ENCODE measurements at regions not wholly inside any gene's neighbourhood (a gene's known extent, or its start where the extent isn't known, plus 50 kb on each side); places are given as distances from the start of the nearest gene placed in this dataset.

DNA sequence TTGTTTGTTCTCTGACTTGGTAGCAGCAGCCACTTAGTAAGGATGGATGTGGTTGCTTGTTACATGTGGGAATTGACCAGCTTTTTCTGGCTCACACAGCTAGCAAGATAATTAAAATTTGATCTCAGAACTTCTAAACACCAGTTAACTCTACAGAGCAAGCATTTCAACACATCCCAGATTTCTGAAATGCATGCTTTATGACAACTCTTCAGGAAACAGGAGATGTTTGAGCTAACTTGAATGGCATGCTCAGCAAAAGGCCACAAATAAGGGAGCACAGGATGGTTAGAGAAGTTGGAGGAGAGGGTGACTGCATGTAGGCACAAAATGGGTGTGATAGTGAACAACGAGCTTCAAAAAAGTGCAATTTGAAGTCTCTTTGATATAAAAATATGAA is 167.1 kb upstream of the SPRY2 start:
- no peak for DNase-seq

DNA sequence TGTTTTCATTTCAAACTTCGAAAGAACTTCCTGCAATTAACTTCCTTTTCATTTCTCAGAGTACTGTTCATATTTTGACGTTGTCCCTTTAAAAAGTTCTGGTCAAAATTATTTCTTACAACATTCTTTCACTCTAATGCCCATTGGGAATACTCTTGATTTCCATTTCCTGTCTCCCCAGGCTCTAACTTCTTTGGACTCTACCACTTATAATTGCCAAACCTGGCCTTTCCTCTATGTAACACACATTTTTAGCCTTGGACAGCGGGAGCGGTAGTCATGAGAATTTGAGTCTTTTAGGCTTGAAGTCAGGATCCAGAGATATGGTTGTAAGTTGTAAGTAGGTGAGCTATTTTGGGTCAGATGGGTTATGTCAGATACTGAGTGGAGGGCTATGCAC is 163.5 kb upstream of the SPRY2 start:
- DNase-seq: no peak

DNA sequence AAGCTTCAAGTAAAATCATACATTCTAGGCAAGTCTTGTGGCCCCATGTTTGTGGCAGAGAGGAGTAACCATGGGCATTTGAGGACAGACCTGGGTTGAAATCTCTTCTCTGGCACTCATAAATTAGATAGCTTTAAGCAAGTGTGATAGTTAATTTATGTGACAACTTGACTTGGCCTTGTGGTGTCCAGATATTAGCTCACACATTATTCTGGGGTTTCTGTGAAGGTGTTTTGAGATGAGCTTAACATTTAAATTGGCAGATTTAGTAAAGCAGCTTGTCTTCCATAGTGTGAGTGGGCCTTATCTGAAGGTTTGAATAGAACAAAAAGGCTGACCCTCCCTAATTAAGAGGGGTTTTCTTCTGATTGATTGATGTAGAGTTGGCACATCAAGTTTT is 161.4 kb upstream of the SPRY2 start:
- no peak for DNase-seq

DNA sequence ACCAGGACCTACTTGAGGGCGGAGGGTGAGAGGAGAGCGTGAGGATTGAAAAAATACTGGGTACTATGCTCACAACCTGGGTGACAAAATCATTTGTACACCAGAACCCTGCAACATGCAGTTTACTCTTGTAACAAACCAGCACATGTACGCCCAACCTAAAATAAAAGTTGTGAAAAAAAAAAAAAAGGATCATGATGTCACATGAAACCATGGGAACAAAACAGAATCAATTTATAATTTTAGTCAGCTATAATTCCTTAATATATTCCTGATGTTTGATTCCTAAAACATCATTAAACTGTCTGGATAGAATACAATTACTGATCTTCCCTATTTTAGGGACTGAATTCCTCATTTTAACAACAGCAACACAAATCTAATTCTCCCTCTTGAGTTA is 160.6 kb upstream of the SPRY2 start:
- DNase-seq: no peak

DNA sequence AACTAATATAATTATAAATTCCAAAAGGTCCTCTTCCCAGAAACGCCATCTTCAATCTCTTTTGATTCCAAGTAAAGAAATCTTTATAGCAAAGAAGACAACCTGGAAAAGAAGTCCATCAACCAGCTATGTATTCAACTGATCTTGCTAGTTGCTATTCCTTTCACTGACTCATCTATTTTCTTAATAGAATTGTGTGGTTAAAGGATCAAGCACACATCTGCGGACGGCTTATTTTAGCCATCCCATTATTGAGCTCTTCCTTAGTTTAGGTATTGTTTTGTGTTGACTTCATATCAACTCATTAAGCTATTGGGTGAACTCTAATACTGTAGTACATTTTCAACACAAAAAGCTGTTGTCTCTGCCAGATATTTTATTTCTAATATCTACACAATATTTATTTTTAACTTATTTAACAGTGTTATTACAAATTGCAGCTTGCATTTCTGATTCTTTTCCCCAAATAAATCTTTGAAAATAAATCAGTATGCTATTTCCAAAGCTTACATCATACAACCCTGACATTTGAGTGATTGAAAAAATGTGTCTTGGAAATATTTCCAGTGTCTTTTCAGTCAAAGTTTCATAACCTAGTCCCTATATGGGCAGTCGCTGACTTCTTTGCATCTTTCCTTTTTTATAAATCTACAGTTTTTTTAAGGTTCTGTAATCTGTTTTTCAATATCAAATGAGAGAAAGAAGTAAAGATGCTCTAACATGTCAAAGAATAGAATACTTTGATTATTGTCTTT is 158.8 kb upstream of the SPRY2 start:
- no peak for DNase-seq

DNA sequence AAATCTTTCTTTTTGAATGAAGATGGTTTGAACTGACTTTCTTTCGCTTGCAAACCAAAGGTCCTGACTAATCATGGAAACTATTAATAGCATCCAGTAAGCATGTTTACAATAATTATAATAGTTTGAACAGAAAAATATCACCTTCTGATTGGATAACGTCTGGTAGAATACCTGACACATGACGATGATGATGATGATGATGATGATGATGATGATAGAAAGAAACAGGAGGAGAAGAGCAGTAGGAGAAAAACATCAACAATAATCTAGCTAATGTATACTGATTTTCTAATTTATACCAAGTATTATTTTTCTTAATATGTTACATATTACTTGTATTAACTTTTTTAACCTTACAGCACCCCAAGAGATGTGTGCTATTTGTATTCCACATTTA is 157.5 kb upstream of the SPRY2 start:
- no peak for DNase-seq

DNA sequence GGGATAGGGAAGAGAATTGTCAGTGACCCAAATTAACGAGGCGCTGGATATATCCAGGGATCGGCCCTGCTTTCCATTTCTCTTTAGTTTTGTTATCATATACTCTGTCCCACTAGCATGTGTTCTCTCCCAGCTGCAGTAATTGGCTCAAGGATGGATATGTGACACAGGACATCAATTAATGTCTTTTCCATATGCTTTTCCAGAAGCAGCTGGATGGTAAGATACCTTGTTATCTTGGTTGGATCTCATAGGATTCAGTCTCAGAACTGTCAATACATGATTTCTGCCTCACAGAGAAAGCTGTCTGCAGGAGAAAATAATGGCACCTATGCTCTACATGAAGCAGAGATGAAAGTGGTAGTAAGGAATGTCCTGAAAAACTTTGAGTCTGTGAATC is 157.1 kb upstream of the SPRY2 start:
- DNase-seq: no peak

DNA sequence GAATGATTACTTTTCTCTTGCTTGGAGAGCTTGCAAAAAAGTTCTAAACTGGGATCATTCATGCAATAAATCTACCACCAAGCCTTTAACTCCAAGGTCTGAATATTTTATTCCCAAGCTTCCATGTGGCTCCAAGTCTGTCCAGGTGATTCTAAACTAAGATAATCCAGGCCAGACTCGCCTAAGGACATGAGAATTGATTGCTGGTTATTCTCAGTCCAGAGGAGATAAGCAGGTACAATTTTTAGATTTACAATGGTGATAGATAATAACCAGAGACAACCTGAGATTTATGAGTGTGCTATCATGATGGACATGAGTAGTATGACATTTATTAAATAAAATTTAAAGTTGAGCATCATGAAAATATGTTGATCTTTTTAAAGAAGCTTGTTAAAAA is 156.5 kb upstream of the SPRY2 start:
- no peak for DNase-seq

DNA sequence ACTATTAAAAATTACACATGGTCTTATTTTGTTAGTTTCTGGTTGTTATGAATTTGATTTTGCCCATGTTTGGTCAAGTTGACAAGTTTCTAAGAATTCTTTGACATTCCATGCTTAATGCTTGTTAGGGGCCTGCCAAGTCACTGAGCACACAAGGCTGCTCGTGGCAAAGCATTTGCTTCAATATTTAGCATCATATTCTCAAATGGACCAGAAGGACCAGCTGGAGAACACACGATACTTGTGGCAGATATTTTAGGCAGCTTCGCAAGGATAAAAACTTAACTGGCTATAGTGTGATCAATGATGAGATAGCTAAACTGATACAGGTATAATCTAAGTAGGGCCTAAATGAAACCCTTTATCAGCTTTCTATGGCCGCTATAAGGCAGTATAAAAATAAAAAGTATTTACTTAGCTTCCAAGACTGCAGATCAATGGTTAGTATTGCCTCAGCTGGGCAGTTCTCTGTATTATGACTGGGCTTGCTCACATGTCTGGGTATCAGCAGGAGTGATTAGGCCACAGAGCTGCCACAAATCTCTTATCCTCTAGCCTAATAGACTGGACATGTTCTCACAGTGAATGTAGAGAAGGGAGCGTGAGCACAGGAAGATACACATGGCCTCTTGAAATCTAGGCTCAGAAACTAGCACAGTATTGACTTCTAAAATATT is 155.9 kb upstream of the SPRY2 start:
- DNase-seq: no peak

DNA sequence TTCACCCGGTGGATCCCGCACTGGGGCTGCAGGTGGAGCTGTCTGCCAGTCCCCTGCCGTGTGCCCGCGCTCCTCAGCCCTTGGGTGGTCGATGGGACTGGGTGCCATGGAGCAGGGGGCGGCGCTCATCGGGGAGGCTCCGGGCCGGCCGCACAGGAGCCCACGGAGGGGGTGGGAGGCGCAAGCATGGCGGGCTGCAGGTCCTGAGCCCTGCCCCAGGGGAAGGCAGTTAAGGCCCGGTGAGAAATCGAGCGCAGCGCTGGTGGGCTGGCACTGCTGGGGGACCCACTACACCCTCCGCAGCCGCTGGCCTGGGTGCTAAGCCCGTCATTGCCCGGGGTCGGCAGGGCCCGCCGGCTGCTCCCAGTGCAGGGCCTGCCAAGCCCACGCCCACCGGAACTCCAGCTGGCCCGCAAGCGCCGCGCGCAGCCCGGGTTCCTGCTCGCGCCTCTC is 149.6 kb upstream of the SPRY2 start:
- DNase-seq: peak in 2 of 5 donors; percentile 1 to 5

DNA sequence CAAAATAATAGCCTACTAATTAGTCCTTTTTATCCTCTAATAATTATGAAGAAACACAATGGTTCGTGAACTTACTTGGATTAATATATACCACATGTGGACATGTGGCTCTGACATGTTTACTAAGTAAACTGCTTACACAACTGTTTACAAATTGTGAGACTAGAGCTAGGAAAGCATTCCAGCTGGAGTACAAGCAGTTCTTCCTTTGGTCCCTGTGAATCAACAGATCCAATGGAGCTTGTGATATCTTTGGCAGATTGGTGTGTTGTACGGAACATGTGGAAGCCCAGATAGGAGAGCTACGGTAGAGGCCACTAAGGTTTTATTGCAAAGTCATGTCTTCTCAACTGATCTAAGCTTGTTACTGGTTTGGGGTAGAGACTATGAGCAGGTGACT is 145.5 kb upstream of the SPRY2 start:
- DNase-seq: no peak

DNA sequence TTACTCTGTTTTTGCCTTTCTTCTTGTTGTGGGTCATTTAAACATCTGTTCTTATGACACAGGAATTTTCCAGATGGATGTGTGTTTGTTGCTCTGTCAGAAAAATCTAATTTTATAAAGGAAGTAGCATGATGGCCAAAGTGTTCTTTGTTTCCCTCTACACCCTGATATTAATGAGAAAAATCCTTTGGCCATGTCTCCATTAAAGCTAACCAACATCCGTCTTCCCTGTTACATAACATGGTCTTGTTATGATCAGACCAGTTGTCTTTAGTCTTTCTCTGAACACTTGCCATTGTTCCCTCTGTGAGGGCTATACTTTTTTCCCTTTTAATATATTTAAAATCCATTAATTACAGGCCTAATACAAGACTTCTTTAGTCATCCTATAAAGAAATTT is 142.2 kb upstream of the SPRY2 start:
- no peak for DNase-seq

DNA sequence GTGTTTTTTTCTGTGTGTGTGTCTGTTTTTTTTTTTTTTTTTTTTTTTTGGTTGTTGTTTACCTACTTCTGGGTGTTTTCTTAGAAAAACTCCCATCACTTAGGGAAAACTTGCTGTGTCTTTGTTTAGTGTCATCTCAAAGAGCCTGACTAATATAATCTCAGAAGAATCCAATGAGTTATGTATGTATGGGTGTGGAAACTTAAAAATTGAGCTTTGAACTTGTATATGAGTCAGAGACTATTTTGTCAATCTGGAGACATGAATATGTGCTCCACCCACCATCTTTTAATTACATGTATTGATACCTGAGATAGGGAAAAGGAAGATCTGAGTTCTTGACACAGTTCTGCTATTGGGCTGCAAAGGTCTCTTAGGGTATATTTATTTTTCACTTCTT is 140.7 kb upstream of the SPRY2 start:
- no peak for DNase-seq

DNA sequence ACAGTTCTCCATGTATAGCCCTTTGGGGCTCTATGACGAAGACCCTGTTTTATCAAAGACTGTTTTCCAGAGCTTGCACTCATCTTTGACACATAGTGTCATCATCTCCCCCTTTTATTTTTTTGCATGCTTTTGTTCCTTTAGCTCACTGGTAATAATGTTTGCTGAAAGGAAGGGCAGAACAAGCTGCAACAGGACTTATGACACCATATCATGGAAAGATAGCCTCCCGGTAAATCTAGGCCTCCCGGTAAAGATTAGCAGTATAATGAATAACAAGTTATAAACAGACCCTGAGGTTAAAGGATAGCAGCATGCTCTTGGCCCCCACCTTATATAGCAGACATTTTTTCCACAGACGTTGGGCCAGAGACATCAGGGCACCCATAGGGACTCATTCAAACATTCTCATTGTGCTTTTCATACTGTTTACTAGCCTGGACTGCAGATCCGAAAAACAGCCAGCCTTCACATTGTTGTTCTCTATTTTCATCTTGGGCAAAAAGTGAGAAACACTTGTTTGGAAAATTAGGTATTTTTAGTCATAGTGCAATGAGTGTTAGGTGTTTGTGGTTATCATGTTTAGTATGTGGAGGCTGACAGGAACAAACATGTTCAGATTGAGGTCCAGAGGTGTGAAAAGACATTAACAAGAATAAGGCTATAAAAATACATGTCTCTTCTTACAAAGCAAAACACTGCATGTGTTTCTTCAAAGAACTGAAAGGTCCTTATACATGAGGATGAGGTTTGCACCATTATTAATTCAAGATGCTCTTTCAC is 136.9 kb upstream of the SPRY2 start:
- no peak for DNase-seq

DNA sequence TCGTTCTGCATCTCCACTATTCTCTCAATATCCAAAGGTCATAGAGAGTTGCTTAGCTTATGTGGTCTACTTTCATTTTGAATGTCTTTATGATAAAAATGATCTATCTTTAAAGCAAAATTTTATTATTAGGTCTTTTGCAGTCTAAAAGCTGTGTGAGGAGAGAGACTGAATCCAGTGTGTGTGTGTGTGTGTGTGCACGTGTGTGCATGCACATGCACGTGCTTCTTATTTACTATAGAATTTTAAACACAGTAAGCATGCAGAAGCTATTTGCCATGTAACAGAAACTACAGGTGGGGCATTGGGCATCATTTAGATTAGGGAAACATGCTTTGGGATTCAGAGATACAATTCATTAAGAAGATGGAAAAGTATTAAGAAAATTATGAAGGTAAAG is 136.0 kb upstream of the SPRY2 start:
- DNase-seq: no peak

DNA sequence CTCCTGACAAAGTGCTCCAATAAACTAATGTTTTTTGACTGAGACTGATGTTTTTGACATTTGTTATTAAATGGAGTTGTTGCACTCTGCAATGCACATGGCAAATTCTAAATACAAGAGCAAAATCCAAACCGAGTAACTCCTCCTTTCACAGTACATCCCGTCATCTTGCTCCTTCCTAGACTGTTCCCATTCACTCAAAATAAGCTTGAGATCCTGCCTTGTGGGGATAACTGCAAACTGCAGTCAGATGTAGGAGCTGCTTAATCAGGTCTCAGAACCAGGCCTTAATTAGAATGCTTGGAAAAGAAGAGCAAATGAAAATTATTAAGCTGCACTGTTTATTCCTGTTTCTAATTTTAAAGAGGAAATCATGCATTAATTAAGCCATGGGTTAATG is 134.8 kb upstream of the SPRY2 start:
- no peak for DNase-seq

DNA sequence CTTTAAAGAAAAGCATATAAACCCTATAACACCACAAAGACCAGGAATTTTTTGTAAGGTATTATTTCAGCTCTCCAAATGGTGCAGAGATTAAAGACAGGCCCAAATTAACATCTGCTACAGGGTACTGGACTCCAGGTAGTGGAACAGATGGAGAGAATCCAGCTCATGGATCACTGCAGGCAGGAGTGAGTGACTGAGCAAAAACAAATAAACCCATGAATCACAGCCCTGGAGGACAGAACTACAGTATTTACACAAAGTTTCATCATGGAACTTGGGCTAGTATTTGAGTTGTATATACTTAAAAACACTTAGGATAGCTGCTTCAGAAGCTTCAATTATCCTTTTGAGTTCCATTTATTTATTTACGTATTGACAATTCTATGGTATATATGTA is 132.8 kb upstream of the SPRY2 start:
- DNase-seq: no peak

DNA sequence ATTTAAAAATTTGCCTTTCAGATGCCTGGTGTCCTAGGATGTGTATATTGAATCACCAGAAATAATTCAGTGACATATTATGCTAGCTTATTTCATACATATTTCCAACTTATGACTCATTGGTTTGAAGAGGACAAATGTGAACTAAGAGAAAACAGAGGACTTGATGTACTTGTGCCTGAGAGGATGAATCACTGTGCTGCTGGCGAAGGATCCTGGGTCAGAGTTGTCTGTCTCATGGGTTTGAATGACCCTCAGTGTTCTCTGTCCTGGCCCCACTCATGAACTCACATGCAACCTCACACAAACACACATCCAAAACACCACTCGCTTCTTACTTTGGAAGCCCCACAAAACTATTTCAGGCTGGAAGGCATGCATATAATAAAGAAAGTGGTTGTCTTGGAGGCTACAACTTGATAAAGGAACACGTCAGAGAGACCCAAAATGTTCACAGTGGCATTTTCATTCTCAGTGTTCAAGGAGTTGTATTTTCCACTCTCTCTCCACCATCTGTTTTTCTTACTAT is 129.0 kb upstream of the SPRY2 start:
- DNase-seq: no peak

DNA sequence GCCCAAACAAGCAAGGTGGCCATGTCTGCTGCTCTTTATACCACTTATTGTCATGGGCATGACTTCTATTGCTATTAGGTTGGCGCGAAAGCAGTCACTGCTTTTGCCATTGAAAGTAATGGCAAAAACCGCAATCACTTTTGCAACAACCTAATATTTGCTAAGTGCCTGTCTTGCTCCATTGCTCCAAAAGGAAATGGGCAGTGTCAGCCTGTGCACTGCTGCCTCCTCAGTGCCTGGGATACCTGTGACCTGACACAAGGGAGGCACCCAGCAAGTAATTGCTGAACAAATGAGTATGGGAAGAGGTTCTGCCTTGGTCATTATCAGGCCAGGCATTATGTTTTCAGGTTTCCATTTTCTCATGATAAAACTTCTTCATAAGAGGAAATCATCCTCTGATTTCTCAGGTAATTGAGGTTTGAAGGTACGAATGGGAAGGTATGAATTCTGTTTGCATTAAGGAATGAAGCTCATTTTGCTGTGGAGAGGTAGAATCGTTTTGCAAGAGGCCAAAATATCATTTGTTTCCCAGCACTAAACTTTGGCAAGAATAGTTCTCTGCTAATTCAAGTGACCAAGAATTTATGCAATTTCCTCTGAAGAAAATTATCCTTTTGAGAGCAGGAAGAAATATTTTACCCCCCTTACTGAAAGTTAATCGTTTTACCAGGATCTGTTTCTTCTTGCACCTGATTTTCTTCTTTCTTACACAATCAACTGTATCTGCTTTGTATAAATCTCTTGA is 128.4 kb upstream of the SPRY2 start:
- DNase-seq: no peak

DNA sequence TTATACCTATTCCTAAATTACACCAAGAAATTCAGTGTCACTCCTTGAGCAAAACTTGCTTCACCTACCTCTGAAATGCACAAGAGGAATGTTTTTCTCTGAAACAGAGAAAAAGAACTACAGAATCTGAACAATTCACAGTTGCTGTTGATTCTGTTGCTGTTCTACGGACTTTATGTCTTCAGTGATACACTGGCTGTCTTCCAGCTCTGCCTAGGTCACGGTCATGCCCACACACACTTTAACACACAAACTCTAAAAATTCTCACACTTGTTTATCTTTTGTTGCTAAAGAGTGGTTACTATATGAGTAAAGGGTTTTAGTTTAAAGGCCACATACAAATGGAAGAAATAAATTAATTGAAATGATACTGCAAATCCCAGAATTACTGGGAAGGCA is 124.4 kb upstream of the SPRY2 start:
- DNase-seq: no peak

DNA sequence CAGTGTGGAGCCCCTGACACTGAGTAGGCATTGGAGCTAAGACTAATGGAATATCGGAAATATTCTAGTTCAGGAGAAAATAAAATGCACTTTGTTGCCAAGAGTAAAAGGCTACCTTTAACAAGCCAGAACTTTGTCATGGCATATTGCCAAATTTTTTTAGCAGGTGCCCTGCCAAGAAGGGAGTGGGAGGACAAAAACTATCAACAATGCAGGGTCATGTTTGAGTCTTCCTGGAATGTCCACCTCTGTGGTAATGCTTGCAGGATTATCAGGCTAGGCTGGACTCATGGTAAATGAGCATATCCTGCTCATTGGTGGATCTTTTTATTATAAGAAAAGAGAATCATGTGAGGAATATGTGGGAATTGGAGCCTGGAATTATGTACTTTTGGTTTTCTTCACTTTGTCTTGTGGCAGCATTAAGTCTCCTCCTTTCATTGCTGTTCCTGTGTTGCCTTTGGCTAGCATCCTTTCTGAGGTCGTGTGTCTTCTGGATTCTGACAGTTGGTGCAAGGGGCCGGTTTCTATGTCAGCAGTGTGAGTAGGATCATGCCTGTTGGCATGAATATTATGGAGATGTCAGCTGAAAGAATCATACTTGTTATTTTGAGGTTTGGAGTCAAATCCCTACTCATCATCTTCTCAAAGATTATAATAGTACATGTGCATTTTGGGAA is 122.9 kb upstream of the SPRY2 start:
- no peak for DNase-seq

DNA sequence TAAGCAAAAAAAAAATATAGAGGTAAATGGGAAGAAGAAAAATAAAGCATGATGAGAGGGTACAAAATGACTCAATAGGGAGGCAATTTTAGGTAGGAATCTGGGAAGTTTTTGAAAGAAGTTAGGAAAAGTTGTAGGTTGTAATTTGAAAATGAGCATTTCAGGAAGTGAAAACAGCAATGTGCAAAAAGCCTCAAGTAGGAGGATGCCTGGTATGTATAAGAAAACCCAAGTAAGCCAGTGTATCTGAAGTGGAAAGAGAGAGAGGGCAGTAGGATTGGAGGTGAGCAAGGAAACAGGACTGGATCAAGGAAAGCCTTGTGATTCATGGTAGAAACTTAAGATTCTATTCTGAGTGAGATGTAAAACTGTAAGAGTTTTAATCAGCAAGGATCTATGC is 121.6 kb upstream of the SPRY2 start:
- no peak for DNase-seq

Measured in T-helper 1 cell (primary cell).